ENCODE measurements at regions not wholly inside any gene's neighbourhood (a gene's known extent, or its start where the extent isn't known, plus 50 kb on each side); places are given as distances from the start of the nearest gene placed in this dataset.

GRCh38 chr21:26758083-26758880 lies 86.9 kb downstream of the ADAMTS1 start (continued):
- TF ChIP-seq SIX5 (IDR thresholded peaks at IDR 0.05; ENCODE audit: low read depth, low read length, severe bottlenecking) = no peak
- no peak for TF ChIP-seq CREM (IDR thresholded peaks at IDR 0.05; ENCODE audit: low read depth)
- no peak for TF ChIP-seq REST (IDR thresholded peaks at IDR 0.05; ENCODE audit: low read depth, low read length)
- TF ChIP-seq RAD21 (IDR thresholded peaks at IDR 0.05; ENCODE audit: insufficient read depth, low read depth, low read length) = no peak
- TF ChIP-seq FOXM1 (IDR thresholded peaks at IDR 0.05; ENCODE audit: low read depth, low read length) = no peak
- TF ChIP-seq JUND (IDR thresholded peaks at IDR 0.05; ENCODE audit: low read depth, low read length) = no peak
- no peak for TF ChIP-seq MYC (IDR thresholded peaks at IDR 0.05; ENCODE audit: insufficient read depth, insufficient read length, insufficient replicate concordance, low read length, severe bottlenecking)

GRCh38 chr21:26756491-26757159 lies 88.6 kb downstream of the ADAMTS1 start:
- DNase-seq (ENCODE audit: low read depth, low spot score) (no peak), ATAC-seq (no peak), FAIRE-seq (no peak)
- H3K79me2 ChIP-seq (ENCODE audit: control insufficient read depth, insufficient read depth, low read length) = no peaks in the 10 kb centered on the region
- H3K9ac ChIP-seq (ENCODE audit: control insufficient read depth, insufficient read depth, low read length) = no peak overlapping the region
- no peaks in the 10 kb centered on the region for H3K36me3 ChIP-seq (ENCODE audit: control insufficient read depth in 2 of 2, insufficient read depth in 2 of 2, low read length in 1 of 2)
- WGBS (ENCODE audit: insufficient coverage, insufficient replicate concordance, low lambda C conversion rate, missing lambda C conversion rate) = 35% methylated on average over 3 of the region's 3 CpGs
- no peak overlapping the region for H3K4me2 ChIP-seq (ENCODE audit: control insufficient read depth, insufficient read depth)
- in situ Hi-C loops (cut with MboI) = no loop called here
- no TSS peak for BruUV-seq (replicated peaks)
- SMC1A ChIA-PET (ENCODE audit: uncharacterized antibody, unreplicated experiment) = no interaction called here
- no peaks in the 10 kb centered on the region for H3K9me3 ChIP-seq (replicated peaks; ENCODE audit: control insufficient read depth, insufficient read depth, low read length)
- no peaks in the 10 kb centered on the region for H3K4me1 ChIP-seq (ENCODE audit: control insufficient read depth, insufficient read depth, low read length)
- H3K27ac ChIP-seq (ENCODE audit: control insufficient read depth, insufficient read depth) = no peak overlapping the region
- intact Hi-C loops (cut with micrococcal nuclease; ENCODE audit: unreplicated experiment) = no loop called here
- RAD21 ChIA-PET (ENCODE audit: unreplicated experiment) = no interaction called here
- CTCF ChIA-PET = no interaction called here
- H4K20me1 ChIP-seq (ENCODE audit: control insufficient read depth, insufficient read depth) = no peaks in the 10 kb centered on the region
- no peak overlapping the region for H2AFZ ChIP-seq (ENCODE audit: control insufficient read depth, low read depth, low read length)
- POLR2A ChIA-PET = no interaction called here
- no peaks in the 10 kb centered on the region for H3K27me3 ChIP-seq (replicated peaks in 1 of 2; ENCODE audit: control insufficient read depth in 2 of 2, insufficient read depth in 2 of 2, low read length in 1 of 2)
- H3K4me3 ChIP-seq = no peak overlapping the region
- TF ChIP-seq CREB1 (IDR thresholded peaks at IDR 0.05; ENCODE audit: low read depth) = no peak
- no peak for TF ChIP-seq SKIL (IDR thresholded peaks at IDR 0.05; ENCODE audit: low read depth, poor library complexity, severe bottlenecking)
- TF ChIP-seq CTCF (IDR thresholded peaks at IDR 0.05 in 2 of 3, conservative IDR thresholded peaks at IDR 0.05 in 1 of 3; ENCODE audit: control insufficient read depth in 2 of 3, extremely low read depth in 1 of 3, insufficient read depth in 1 of 3, low read depth in 3 of 3, low read length in 3 of 3) = no peak
- no peak for TF ChIP-seq CHD1 (IDR thresholded peaks at IDR 0.05; ENCODE audit: low read depth, low read length)
- TF ChIP-seq HDAC2 (IDR thresholded peaks at IDR 0.05) = no peak

All from GM12878 (cell line).